Spleen (tissue), 11 donors: ENCODE measurements at regions not wholly inside any gene's neighbourhood (a gene's known extent, or its start where the extent isn't known, plus 50 kb on each side); places are given as distances from the start of the nearest gene placed in this dataset.
A peak's percentile ranks its signal among the peaks of the same experiment; 100 is the strongest.

Experiments used
- DNase-seq: peaks from one replicate; pipeline ENCODE4 v3.0.0-alpha.2; 2020
- H3K27ac ChIP-seq, 8 donors: fragments of 200-600 bp; sonication (generic) in 7 of 8; 1 replicate in 4 of 8; 2 replicates in 4 of 8; pipeline versions ENCODE4 v1.5.0 to v1.8.0; 2016 to 2021; ENCODE audit warnings: inconsistent platforms in 4 of 8, mild to moderate bottlenecking in 4 of 8, moderate library complexity in 1 of 8
- H3K27me3 ChIP-seq, 7 donors: fragments of 200-600 bp; sonication (generic) in 6 of 7; replicated peaks in 1 of 7; 1 replicate in 4 of 7; 2 replicates in 3 of 7; pipeline versions ENCODE4 v1.5.0 to v1.8.0; 2016 to 2021; ENCODE audit warnings: inconsistent platforms in 3 of 7, mild to moderate bottlenecking in 1 of 7
- H3K36me3 ChIP-seq, 6 donors: fragments of 200-600 bp; sonication (generic) in 5 of 6; 1 replicate in 4 of 6; 2 replicates in 2 of 6; pipeline versions ENCODE4 v1.5.0 to v1.8.0; 2016 to 2021; ENCODE audit warnings: inconsistent platforms in 2 of 6
- H3K4me1 ChIP-seq, 6 donors: fragments of 200-600 bp; sonication (generic) in 5 of 6; 1 replicate in 3 of 6; 2 replicates in 3 of 6; pipeline versions ENCODE4 v1.5.0 to v1.8.0; 2016 to 2021; ENCODE audit warnings: inconsistent platforms in 3 of 6
- H3K4me3 ChIP-seq, 8 donors: fragments of 200-600 bp; sonication (generic) in 7 of 8; 1 replicate in 4 of 8; 2 replicates in 4 of 8; pipeline versions ENCODE4 v1.5.0 to v1.8.0; 2016 to 2021; ENCODE audit warnings: inconsistent platforms in 4 of 8, mild to moderate bottlenecking in 4 of 8, moderate library complexity in 2 of 8
- H3K9me3 ChIP-seq, 8 donors: fragments of 200-600 bp; sonication (generic) in 7 of 8; 1 replicate in 4 of 8; 2 replicates in 4 of 8; pipeline versions ENCODE4 v1.5.0 to v1.8.0; 2016 to 2021; ENCODE audit warnings: inconsistent platforms in 4 of 8
- POLR2A ChIP-seq, 3 donors: fragments of 450-650 bp; IDR thresholded peaks; one replicate each; pipeline ENCODE4 v1.5.1; 2017; ENCODE audit warnings: antibody characterized with exemption in 3 of 3, mild to moderate bottlenecking in 1 of 3
- POLR2AphosphoS5 ChIP-seq, 3 donors: sonication (generic); formaldehyde crosslinking; IDR thresholded peaks; one replicate each; pipeline ENCODE4 v1.5.1; 2017; ENCODE audit warnings: antibody characterized with exemption in 3 of 3
- WGBS, 5 donors: extraction: QIAGEN DNeasy Blood & Tissue Kit in 3 of 5; methylation state at CpG; one replicate each; pipeline versions ENCODE4 v1.1.5 to v1.1.7; 2013 to 2018; 5-methylcytosine and 5-hydroxymethylcytosine counted together
- intact Hi-C: fragments of 100-400 bp; cut with DNase I; formaldehyde crosslinking; loops from one replicate; pipeline ENCODE4 v1.15.0; 2023; ENCODE audit warnings: low total_unique reads
- TF ChIP-seq, protein P1 (sequence below), 11 experiments: fragments of 200-600 bp in 7 of 11; fragments of 450-650 bp in 4 of 11; sonication (generic) in 4 of 11; IDR thresholded peaks in 8 of 11; conservative IDR thresholded peaks in 3 of 11; 1 replicate in 7 of 11; 2 replicates in 4 of 11; pipeline versions ENCODE4 v1.4.0 to v1.8.0; 2016 to 2021; ENCODE audit warnings: antibody characterized with exemption in 11 of 11, inconsistent platforms in 4 of 11, mild to moderate bottlenecking in 1 of 11
- donor health status: healthy with polysubstance abuse.
- donor health status: DM: no; HTN: no; CAD: no; lungs with moderate emphysema.
- donor health status: DM: no; HTN: no; CAD: no.
- donor health status: Bipolar disorder and iron deficiency.
- donor health status: healthy.
- donor health status: DM: no; HTN: no; CAD: no.
- donor health status: DM: yes; HTN: yes; CAD: no.

DNA sequence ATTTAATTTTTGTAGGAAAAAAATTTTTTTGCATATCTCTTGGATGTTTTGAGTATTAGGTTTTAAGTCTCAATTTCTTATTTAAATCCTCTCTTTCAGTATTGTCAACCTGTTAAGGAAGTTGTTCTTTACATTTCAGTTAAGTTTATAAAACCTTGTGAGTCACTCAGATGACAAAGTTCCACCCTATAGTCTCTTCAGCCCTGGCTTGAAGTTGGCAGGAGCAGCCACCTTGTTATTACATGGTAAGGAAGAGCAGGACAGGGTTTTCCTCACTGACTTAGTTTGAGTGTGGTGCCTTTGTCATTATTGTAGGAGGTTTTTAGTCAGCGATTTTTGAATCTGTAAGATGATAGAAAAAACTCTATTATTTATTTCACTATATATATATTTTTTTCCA lies 2143.9 kb downstream of the MRPL39 start:
- Histone ChIP-seq H3K9me3 (peaks cover 0 to 15% (median 8%) of the 10 kb centered on the region in 8 donors), H3K4me1 (no peaks in the 10 kb centered on the region), H3K27ac (no peak overlapping the region), H3K27me3 (no peaks in the 10 kb centered on the region), H3K36me3 (no peaks in the 10 kb centered on the region), H3K4me3 (no peak overlapping the region)
- 0 to 76% (median 35%) methylated on average over 1 of the region's 1 CpG for WGBS, 5 donors
- no peak for DNase-seq
- TF ChIP-seq POLR2A (IDR thresholded peaks at IDR 0.05) (no peak), POLR2AphosphoS5 (IDR thresholded peaks at IDR 0.05) (no peak)
- TF ChIP-seq, protein P1, sequence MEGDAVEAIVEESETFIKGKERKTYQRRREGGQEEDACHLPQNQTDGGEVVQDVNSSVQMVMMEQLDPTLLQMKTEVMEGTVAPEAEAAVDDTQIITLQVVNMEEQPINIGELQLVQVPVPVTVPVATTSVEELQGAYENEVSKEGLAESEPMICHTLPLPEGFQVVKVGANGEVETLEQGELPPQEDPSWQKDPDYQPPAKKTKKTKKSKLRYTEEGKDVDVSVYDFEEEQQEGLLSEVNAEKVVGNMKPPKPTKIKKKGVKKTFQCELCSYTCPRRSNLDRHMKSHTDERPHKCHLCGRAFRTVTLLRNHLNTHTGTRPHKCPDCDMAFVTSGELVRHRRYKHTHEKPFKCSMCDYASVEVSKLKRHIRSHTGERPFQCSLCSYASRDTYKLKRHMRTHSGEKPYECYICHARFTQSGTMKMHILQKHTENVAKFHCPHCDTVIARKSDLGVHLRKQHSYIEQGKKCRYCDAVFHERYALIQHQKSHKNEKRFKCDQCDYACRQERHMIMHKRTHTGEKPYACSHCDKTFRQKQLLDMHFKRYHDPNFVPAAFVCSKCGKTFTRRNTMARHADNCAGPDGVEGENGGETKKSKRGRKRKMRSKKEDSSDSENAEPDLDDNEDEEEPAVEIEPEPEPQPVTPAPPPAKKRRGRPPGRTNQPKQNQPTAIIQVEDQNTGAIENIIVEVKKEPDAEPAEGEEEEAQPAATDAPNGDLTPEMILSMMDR (IDR thresholded peaks at IDR 0.05 in 8 of 11, conservative IDR thresholded peaks at IDR 0.05 in 3 of 11) = no peak
- intact Hi-C loops = no loop called here

DNA sequence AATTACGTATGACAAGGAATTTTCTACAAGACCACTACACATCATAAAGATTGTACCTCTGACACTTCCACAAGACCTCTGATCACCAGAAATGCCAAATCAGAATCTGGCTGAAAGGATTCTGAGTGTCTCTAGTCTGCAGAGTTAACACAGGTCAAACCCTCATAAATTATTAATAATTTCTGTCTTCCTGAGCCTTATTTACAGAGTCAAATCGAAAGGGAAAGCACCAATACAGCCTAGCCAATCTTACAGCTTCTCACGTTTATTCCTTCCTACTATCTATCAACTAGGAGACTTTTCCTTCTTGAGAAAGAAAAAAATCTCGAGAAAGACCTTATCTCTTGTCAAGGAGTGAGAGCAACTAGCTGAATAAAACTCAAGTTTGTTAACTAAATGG lies 2151.6 kb downstream of the MRPL39 start:
- 61 to 67% (median 63%) methylated on average over 4 of the region's 4 CpGs for WGBS, 5 donors
- no peaks in the 10 kb centered on the region for H3K4me1 ChIP-seq
- H3K27ac ChIP-seq = no peak overlapping the region
- DNase-seq = no peak
- intact Hi-C loops = no loop called here
- no peak overlapping the region for H3K4me3 ChIP-seq
- TF ChIP-seq, protein P1 (IDR thresholded peaks at IDR 0.05 in 8 of 11, conservative IDR thresholded peaks at IDR 0.05 in 3 of 11) = no peak
- no peak for TF ChIP-seq POLR2AphosphoS5 (IDR thresholded peaks at IDR 0.05)
- no peak for TF ChIP-seq POLR2A (IDR thresholded peaks at IDR 0.05)
- no peaks in the 10 kb centered on the region for H3K27me3 ChIP-seq
- peaks cover 0 to 2% (median 0%) of the 10 kb centered on the region in 8 donors for H3K9me3 ChIP-seq
- H3K36me3 ChIP-seq = no peaks in the 10 kb centered on the region

DNA sequence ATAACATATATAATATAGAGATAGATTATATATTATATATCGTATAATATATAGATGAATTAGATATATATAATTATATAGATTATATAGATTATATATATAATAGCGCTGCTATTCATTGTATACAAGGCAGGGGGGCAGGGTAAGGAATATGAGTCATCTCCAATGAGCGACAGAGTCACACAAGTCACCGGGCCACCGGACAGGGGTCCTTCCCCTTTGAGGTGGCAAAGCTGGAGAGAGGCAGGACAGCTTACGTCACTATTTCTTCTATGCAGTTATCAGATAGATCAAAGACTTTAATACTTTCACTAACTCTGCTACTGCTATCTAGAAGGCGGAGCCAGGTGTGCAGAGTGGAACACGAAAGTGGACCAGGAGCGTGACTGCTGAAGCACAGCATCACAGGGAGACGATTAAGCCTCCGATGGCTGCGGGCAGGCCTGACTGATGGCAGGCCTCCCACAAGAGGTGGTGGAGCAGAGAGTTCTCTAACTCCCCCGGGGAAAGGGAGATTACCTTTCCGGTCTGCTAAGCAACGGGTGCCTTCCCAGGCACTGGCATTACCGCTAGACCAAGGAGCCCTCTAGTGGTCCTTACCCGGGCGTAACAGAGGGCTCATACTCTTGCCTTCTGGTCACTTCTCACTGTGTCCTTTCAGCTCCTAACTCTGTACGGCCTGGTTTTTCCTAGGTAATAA lies 2154.7 kb downstream of the MRPL39 start:
- peak overlapping the region in 1 of 8 donors; percentile 7 for H3K4me3 ChIP-seq
- intact Hi-C loops = no loop called here
- TF ChIP-seq POLR2AphosphoS5 (IDR thresholded peaks at IDR 0.05) (no peak), POLR2A (IDR thresholded peaks at IDR 0.05) (no peak)
- H3K27ac ChIP-seq = no peak overlapping the region
- H3K4me1 ChIP-seq = no peaks in the 10 kb centered on the region
- H3K27me3 ChIP-seq = no peaks in the 10 kb centered on the region
- no peaks in the 10 kb centered on the region for H3K36me3 ChIP-seq
- WGBS, 5 donors = 39 to 55% (median 48%) methylated on average over 19 of the region's 19 CpGs
- peaks cover 0 to 2% (median 0%) of the 10 kb centered on the region in 8 donors for H3K9me3 ChIP-seq
- no peak for DNase-seq

DNA sequence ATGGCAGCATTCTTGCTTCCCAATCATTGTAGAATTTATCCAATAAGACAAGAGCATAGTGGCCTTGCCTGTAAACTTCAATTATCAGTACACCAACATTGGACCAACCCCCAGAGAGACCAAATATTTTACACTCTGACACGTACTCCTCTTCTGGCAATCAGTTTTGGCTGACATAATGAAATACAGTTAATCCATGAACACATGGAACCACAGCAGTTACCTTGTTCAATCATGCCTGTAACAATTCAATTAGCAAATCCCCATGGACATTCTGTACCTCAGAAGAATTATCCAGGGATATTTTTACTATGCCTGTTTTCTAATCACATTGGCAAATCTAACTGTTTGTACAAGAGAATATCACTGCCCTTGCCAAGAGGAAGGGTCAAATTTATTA lies 2162.0 kb downstream of the MRPL39 start:
- H3K27me3 ChIP-seq = no peaks in the 10 kb centered on the region
- peaks cover 0 to 2% (median 0%) of the 10 kb centered on the region in 8 donors for H3K9me3 ChIP-seq
- WGBS, 5 donors = 65 to 83% (median 78%) methylated on average over 1 of the region's 1 CpG
- TF ChIP-seq POLR2A (IDR thresholded peaks at IDR 0.05) (no peak), POLR2AphosphoS5 (IDR thresholded peaks at IDR 0.05) (no peak)
- TF ChIP-seq, protein P1 (IDR thresholded peaks at IDR 0.05 in 8 of 11, conservative IDR thresholded peaks at IDR 0.05 in 3 of 11) = no peak
- H3K36me3 ChIP-seq = no peaks in the 10 kb centered on the region
- no peaks in the 10 kb centered on the region for H3K4me1 ChIP-seq
- H3K4me3 ChIP-seq = no peak overlapping the region
- H3K27ac ChIP-seq = no peak overlapping the region
- intact Hi-C loops = no loop called here
- DNase-seq = no peak
